Heart left ventricle (tissue), 16 donors: ENCODE measurements at regions not wholly inside any gene's neighbourhood (a gene's known extent, or its start where the extent isn't known, plus 50 kb on each side); places are given as distances from the start of the nearest gene placed in this dataset.

Source experiments
- ATAC-seq, 4 donors: fragments of 200-7000 bp; cut with Tn5 transposase; one replicate each; pipeline ENCODE4 v1.9.1; 2020 to 2022; ENCODE audit warnings: moderate library complexity in 4 of 4, mild to moderate bottlenecking in 3 of 4, moderate number of reproducible peaks in 1 of 4
- DNase-seq, 5 donors: peaks; one replicate each; pipeline ENCODE4 v3.0.0-alpha.2; 2020
- H3K27ac ChIP-seq, 12 donors: fragments of 200-600 bp; sonication (generic) in 4 of 12; one replicate each; pipeline versions ENCODE4 v1.5.0 to v1.8.0; 2016 to 2022; ENCODE audit warnings: mild to moderate bottlenecking in 2 of 12
- H3K27me3 ChIP-seq, 9 donors: fragments of 200-600 bp; sonication (generic) in 2 of 9; one replicate each; pipeline versions ENCODE4 v1.5.1 to v1.8.0; 2016 to 2022; ENCODE audit warnings: mild to moderate bottlenecking in 3 of 9
- H3K36me3 ChIP-seq, 9 donors: fragments of 200-600 bp; sonication (generic) in 2 of 9; one replicate each; pipeline versions ENCODE4 v1.5.0 to v1.8.0; 2018 to 2022; ENCODE audit warnings: mild to moderate bottlenecking in 2 of 9
- H3K4me1 ChIP-seq, 12 donors: fragments of 200-600 bp; sonication (generic) in 4 of 12; one replicate each; pipeline versions ENCODE4 v1.5.0 to v1.8.0; 2016 to 2022; ENCODE audit warnings: mild to moderate bottlenecking in 3 of 12
- H3K4me3 ChIP-seq, 12 donors: fragments of 200-600 bp; sonication (generic) in 4 of 12; one replicate each; pipeline versions ENCODE4 v1.5.0 to v1.8.0; 2017 to 2022; ENCODE audit warnings: mild to moderate bottlenecking in 9 of 12, moderate library complexity in 4 of 12
- H3K9me3 ChIP-seq, 12 donors: fragments of 200-600 bp; sonication (generic) in 4 of 12; one replicate each; pipeline versions ENCODE4 v1.5.0 to v1.8.0; 2016 to 2022; ENCODE audit warnings: mild to moderate bottlenecking in 1 of 12
- POLR2A ChIP-seq, 2 donors: fragments of 450-650 bp; IDR thresholded peaks; one replicate each; pipeline ENCODE4 v1.6.1; 2017; ENCODE audit warnings: antibody characterized with exemption in 2 of 2, mild to moderate bottlenecking in 2 of 2, moderate library complexity in 2 of 2
- WGBS, 4 donors: extraction: QIAGEN DNeasy Blood & Tissue Kit in 2 of 4; methylation state at CpG; one replicate each; pipeline versions ENCODE4 v1.1.5 to v1.1.7; 2013 to 2018; 5-methylcytosine and 5-hydroxymethylcytosine counted together
- intact Hi-C, 10 donors: fragments of 100-400 bp; cut with DNase I; formaldehyde crosslinking; loops; one replicate each; pipeline versions ENCODE4 v1.11.1 to v1.14.2; 2022
- TF ChIP-seq, protein P1 (sequence below), 12 donors: fragments of 200-600 bp; sonication (generic) in 4 of 12; IDR thresholded peaks; one replicate each; pipeline versions ENCODE4 v1.5.0 to v1.8.0; 2018 to 2022; ENCODE audit warnings: antibody characterized with exemption in 12 of 12, mild to moderate bottlenecking in 5 of 12
- donor health status: ischemic (EF 13 %, LVEDD 7.1; RV severe dilation, severe dysfunction).
- donor health status: healthy with polysubstance abuse.
- donor health status: DM: no; HTN: yes; CAD: no.
- donor health status: DM: no; HTN: no; CAD: no.
- donor health status: ischemic (EF 25% LVEDD 6.9; RV normal size, moderate dysfunction).
- donor health status: ischemic (EF 25% LVEDD 5.7; RV mildly dilated, moderate dysfunction).
- donor health status: healthy.
- donor health status: DM: yes; HTN: yes; CAD: no.
- donor health status: ischemic (EF 35%, LVEDD 5.7; RV mildly dilated, moderate dysfunction).
- donor health status: nonischemic (EF 11% LVEDD 7.7; RV severe dilation, severe dysfunction).
- donor health status: DM: yes; HTN: yes; CAD: no.
- donor health status: PGD.
- donor health status: ischemic (EF 29% LVEDD 5.4; RV normal size, mild dysfunction).
- donor health status: nonischemic (EF 23%, LVEDD 6.1; RV moderate dilation, normal function).

DNA sequence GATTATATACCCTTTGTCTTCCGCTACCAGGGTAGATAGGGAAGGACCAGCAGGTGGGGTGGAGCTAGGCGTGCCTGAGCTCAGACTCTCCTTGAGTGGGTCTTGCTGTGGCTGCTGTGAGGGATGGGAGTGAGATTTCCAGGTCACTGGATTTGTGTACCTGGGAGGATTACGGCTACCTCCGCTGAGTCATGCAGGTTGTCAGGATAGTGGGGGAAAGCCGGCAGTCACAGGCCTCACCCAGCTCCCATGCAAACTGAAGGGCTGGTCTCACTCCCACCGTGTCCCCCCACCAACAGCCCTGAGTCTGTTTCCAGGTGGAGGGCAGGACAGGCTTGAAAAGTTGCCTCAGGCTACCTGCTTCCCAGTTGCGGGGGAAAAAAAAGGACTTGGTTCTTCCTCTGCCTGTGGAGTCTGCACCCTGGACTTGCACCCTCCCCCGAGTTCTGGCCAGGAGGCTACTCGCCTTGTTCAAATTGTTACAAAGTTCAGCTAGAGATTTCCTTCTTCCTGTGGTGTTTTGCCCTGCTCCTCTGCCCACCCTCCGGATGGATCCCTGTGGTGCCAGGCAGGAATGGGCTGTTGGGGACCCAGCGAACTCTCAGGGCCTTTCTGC is 268.3 kb downstream of the VAPA start:
- no peaks in the 10 kb centered on the region for H3K9me3 ChIP-seq
- TF ChIP-seq, protein P1, sequence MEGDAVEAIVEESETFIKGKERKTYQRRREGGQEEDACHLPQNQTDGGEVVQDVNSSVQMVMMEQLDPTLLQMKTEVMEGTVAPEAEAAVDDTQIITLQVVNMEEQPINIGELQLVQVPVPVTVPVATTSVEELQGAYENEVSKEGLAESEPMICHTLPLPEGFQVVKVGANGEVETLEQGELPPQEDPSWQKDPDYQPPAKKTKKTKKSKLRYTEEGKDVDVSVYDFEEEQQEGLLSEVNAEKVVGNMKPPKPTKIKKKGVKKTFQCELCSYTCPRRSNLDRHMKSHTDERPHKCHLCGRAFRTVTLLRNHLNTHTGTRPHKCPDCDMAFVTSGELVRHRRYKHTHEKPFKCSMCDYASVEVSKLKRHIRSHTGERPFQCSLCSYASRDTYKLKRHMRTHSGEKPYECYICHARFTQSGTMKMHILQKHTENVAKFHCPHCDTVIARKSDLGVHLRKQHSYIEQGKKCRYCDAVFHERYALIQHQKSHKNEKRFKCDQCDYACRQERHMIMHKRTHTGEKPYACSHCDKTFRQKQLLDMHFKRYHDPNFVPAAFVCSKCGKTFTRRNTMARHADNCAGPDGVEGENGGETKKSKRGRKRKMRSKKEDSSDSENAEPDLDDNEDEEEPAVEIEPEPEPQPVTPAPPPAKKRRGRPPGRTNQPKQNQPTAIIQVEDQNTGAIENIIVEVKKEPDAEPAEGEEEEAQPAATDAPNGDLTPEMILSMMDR (IDR thresholded peaks at IDR 0.05) = no peak
- no peak for TF ChIP-seq POLR2A (IDR thresholded peaks at IDR 0.05)
- no peaks in the 10 kb centered on the region for H3K4me1 ChIP-seq
- H3K27me3 ChIP-seq = no peaks in the 10 kb centered on the region
- H3K27ac ChIP-seq = no peak overlapping the region
- intact Hi-C loops = no loop called here
- no peak overlapping the region for H3K4me3 ChIP-seq
- WGBS, 4 donors = 85 to 96% (median 88%) methylated on average over 7 to 11 of the region's 11 CpGs
- no peaks in the 10 kb centered on the region for H3K36me3 ChIP-seq
- ATAC-seq (no peak), DNase-seq (no peak)

DNA sequence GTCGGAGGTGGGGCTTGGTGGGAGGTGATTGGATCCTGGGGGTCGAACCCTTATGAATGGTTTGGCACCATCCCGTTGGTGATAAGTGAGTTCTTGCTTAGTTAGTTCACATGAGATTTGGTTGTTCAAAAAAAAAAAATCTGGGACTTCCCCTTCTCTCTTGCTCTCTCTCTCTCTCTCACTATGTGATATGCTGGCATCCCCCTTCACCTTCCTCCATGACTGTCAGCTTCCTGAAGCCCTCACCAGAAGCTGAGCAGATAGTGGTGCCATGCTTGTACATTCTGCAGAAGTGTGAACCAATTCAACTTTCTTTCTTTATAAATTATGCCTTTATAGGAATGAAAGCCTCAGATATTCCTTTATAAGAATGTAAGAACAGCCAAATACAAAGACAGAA is 269.7 kb upstream of the APCDD1 start:
- DNase-seq = no peak
- Histone ChIP-seq H3K27me3 (no peaks in the 10 kb centered on the region), H3K4me3 (no peak overlapping the region), H3K4me1 (peaks cover 0 to 3% (median 0%) of the 10 kb centered on the region in 12 donors), H3K9me3 (no peaks in the 10 kb centered on the region), H3K36me3 (no peaks in the 10 kb centered on the region), H3K27ac (no peak overlapping the region)
- no peak for ATAC-seq
- WGBS, 4 donors = 89 to 94% (median 93%) methylated on average over 3 of the region's 3 CpGs
- intact Hi-C loops = no loop called here
- no peak for TF ChIP-seq POLR2A (IDR thresholded peaks at IDR 0.05)
- TF ChIP-seq, protein P1 (IDR thresholded peaks at IDR 0.05) = no peak

DNA sequence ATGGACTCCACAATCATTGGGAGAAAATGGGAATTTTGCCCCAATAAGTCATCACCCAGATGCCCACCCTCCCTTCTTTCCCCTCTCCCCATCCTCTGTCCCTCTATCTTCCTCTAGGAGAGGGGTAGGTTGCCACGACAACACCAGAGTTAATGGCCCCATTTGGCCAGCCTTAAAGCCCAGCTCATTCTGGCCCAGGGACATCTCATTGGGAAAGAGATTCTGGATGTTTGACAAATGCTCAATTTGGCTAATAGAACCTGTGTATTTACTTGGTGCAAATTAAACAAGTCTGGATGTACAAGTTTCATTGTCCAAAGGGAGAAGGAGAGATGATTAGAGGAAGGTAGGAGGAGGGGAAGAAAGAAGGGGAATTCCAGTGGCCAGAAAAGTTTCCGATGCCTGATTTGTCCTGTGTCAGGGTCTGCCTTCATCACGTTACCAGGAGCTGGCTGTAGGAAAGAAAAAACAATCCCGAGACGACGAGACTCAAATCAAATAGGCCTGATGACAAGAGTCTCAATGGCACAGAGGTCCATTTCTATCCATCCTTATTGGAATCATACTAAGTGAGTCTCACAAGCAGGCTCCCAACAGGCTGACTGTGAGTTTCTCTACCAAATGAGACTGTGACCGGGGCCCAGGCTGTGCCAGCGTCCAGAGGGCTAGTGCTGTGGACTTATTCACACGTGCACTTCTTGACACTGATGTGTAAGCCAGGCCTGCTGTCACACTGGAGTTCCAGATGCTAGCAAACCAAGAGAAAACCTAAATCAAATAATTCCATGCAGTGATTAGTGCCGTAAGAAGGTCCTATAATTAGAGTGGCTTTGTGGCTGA is 265.2 kb upstream of the APCDD1 start:
- H3K27me3 ChIP-seq = no peaks in the 10 kb centered on the region
- peak in 1 of 5 donors; percentile 56 for DNase-seq
- peak overlapping the region in 1 of 12 donors; percentile 25 for H3K27ac ChIP-seq
- WGBS, 4 donors = 71 to 79% (median 78%) methylated on average over 10 of the region's 10 CpGs
- H3K4me1 ChIP-seq = peaks cover 0 to 9% (median 0%) of the 10 kb centered on the region in 12 donors
- peak in 1 of 4 donors; percentile 60 for ATAC-seq
- no peak overlapping the region for H3K4me3 ChIP-seq
- intact Hi-C loops = no loop called here
- TF ChIP-seq POLR2A (IDR thresholded peaks at IDR 0.05) = no peak
- TF ChIP-seq, protein P1 (IDR thresholded peaks at IDR 0.05) = no peak
- H3K9me3 ChIP-seq = no peaks in the 10 kb centered on the region
- no peaks in the 10 kb centered on the region for H3K36me3 ChIP-seq

DNA sequence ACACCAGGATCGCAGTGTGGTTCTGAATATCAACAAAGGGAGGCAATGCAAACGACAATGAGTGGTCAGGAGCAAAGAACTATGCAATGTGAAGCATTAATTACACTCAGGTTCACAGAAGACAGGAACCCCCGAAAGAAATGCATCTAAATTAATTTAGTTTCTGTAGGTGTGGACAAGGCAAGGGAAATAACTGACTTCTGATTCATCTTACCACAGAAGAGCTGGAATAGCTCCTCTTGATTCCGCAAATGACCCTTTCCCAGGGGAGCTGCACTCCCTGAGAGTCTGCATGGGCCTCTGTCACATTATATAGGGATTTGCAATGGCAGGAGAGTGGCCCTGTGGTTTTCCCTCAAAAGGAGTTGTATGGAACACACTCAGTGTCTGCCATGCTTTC is 263.9 kb upstream of the APCDD1 start:
- no peaks in the 10 kb centered on the region for H3K9me3 ChIP-seq
- DNase-seq (no peak), ATAC-seq (no peak)
- H3K4me1 ChIP-seq = peaks cover 0 to 13% (median 0%) of the 10 kb centered on the region in 12 donors
- TF ChIP-seq POLR2A (IDR thresholded peaks at IDR 0.05) = no peak
- TF ChIP-seq, protein P1 (IDR thresholded peaks at IDR 0.05) = no peak
- intact Hi-C loops = loop anchor here in 2 of 10 donors (5.0 to 10.0 kb wide), 2 partner anchors 48 to 56 kb away; no protein-coding TSS in a partner anchor
- no peak overlapping the region for H3K4me3 ChIP-seq
- H3K36me3 ChIP-seq = no peaks in the 10 kb centered on the region
- H3K27me3 ChIP-seq = no peaks in the 10 kb centered on the region
- WGBS, 4 donors = 94 to 97% (median 96%) methylated on average over 4 of the region's 4 CpGs
- H3K27ac ChIP-seq = no peak overlapping the region
